ENCODE measurements at regions not wholly inside any gene's neighbourhood (a gene's known extent, or its start where the extent isn't known, plus 50 kb on each side); places are given as distances from the start of the nearest gene placed in this dataset.

DNA sequence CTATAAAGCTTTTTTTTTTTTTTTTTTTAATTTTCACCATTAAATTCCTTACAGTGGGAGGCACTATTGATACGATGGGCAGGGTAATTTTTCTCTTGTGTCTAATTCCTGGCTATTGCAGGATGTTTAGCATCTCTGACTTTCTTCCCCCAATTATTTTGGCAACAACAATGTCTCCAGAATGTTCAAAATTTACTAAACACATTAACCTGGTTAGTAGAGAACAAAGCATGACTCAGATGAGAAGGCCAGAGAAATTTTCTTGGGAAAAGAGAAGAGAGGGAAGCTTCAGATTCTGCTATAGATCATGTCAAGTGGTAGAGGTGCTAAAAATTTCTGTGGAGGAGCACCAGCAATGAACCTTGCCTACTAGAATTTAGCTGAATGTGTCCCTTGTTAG, 171.5 kb upstream of the PRICKLE1 start:
- Histone ChIP-seq H3K27me3 (no peaks in the 10 kb centered on the region), H3K4me3 (no peak overlapping the region), H3K9me3 (no peaks in the 10 kb centered on the region), H3K27ac (no peak overlapping the region), H3K4me1 (peaks cover 29% of the 10 kb centered on the region), H3K36me3 (no peaks in the 10 kb centered on the region)
- DNase-seq (ENCODE audit: extremely low spot score in 2 of 2): no peak
- intact Hi-C loops (cut with DNase I): no loop called here
- TF ChIP-seq CTCF (IDR thresholded peaks at IDR 0.05) (no peak), POLR2A (IDR thresholded peaks at IDR 0.05) (no peak), POLR2AphosphoS5 (IDR thresholded peaks at IDR 0.05; ENCODE audit: insufficient read depth in 1 of 2, low read depth in 1 of 2) (no peak)

DNA sequence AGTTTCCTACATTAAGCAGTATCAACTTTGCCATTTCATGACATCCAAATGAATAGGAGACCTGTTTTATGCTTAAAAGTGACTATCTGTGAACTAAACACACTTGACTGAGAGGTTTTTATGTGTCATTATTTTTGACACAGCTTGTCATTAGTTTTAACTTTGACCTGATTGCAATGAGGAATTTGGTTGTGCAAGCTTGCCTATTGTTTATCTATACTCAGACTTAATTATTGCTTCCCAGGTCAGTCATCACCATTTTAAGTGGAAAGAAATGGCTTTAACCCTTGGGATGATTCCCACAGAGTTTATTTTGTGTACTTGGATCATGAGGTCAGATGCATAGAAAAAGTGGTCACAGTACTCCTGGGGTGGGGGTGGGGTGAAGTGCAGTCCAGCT, 171.0 kb upstream of the PRICKLE1 start:
- H3K27ac ChIP-seq: no peak overlapping the region
- H3K4me3 ChIP-seq: no peak overlapping the region
- H3K4me1 ChIP-seq: peaks cover 29% of the 10 kb centered on the region
- no peaks in the 10 kb centered on the region for H3K36me3 ChIP-seq
- intact Hi-C loops (cut with DNase I): no loop called here
- no peaks in the 10 kb centered on the region for H3K9me3 ChIP-seq
- TF ChIP-seq CTCF (IDR thresholded peaks at IDR 0.05) (no peak), POLR2AphosphoS5 (IDR thresholded peaks at IDR 0.05; ENCODE audit: insufficient read depth in 1 of 2, low read depth in 1 of 2) (no peak), POLR2A (IDR thresholded peaks at IDR 0.05) (no peak)
- no peak for DNase-seq (ENCODE audit: extremely low spot score in 2 of 2)
- H3K27me3 ChIP-seq: no peaks in the 10 kb centered on the region

- no peaks in the 10 kb centered on the region for H3K27me3 ChIP-seq
- no peaks in the 10 kb centered on the region for H3K36me3 ChIP-seq
- intact Hi-C loops (cut with DNase I): no loop called here
- peaks cover 29% of the 10 kb centered on the region for H3K4me1 ChIP-seq
- TF ChIP-seq POLR2AphosphoS5 (IDR thresholded peaks at IDR 0.05; ENCODE audit: insufficient read depth in 1 of 2, low read depth in 1 of 2) (no peak), CTCF (IDR thresholded peaks at IDR 0.05) (no peak), POLR2A (IDR thresholded peaks at IDR 0.05) (no peak)
- H3K27ac ChIP-seq: no peak overlapping the region
- H3K4me3 ChIP-seq: no peak overlapping the region
- no peaks in the 10 kb centered on the region for H3K9me3 ChIP-seq
- no peak for DNase-seq (ENCODE audit: extremely low spot score in 2 of 2)
Observed at GRCh38 chr12:42759622-42760273, 170.2 kb upstream of the PRICKLE1 start.

DNA sequence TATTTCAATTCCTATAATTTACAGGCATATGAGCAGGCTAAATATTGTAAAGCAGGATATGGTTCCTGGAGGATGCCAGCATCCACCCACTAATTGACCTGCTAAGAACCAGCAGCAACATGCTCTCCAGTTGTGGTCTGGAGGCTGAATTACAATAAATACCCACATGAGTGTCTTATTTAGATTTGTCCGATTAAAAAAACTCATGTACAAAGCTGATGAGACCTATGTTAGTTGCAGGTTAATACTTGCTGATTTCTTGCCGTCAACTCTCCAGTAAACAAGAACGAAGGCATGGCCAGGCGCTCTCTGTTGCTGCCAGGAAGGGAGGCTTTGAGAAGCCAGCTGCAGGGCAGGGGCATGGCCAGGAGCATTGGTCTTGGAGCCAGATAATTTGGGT, 169.3 kb upstream of the PRICKLE1 start:
- intact Hi-C loops (cut with DNase I): no loop called here
- Histone ChIP-seq H3K27me3 (no peaks in the 10 kb centered on the region), H3K9me3 (no peaks in the 10 kb centered on the region), H3K4me3 (no peak overlapping the region), H3K36me3 (no peaks in the 10 kb centered on the region), H3K27ac (no peak overlapping the region), H3K4me1 (peaks cover 29% of the 10 kb centered on the region)
- DNase-seq (ENCODE audit: extremely low spot score in 2 of 2): no peak
- TF ChIP-seq POLR2A (IDR thresholded peaks at IDR 0.05) (no peak), POLR2AphosphoS5 (IDR thresholded peaks at IDR 0.05; ENCODE audit: insufficient read depth in 1 of 2, low read depth in 1 of 2) (no peak), CTCF (IDR thresholded peaks at IDR 0.05) (no peak)

DNA sequence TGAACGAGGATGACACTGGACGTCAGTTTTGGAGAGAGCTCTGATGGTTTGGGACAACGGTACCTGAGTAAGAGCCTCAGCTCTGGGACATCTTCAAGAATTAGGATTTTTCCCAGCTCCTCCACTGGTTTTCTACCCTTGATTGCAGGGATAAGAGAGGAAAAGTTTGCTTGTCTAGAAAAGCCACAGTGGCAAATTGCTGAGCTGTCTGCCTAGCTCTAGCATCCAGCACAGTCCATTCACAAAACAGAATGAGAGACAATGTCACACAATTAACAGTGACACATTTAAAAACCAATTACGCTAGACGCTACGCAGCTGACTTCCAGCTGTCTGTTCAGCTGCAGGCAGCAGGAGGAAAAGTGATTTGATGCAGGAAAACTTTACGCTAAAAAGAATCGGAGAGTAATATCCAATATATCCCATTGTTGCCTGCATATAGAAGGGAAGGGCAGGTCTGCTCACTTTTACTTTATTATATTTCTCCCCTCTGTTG, 168.1 kb upstream of the PRICKLE1 start:
- Histone ChIP-seq H3K27me3 (no peaks in the 10 kb centered on the region), H3K4me1 (peaks cover 29% of the 10 kb centered on the region), H3K36me3 (no peaks in the 10 kb centered on the region), H3K9me3 (no peaks in the 10 kb centered on the region), H3K4me3 (no peak overlapping the region), H3K27ac (no peak overlapping the region)
- intact Hi-C loops (cut with DNase I): no loop called here
- TF ChIP-seq CTCF (IDR thresholded peaks at IDR 0.05) (no peak), POLR2AphosphoS5 (IDR thresholded peaks at IDR 0.05; ENCODE audit: insufficient read depth in 1 of 2, low read depth in 1 of 2) (no peak), POLR2A (IDR thresholded peaks at IDR 0.05) (no peak)
- no peak for DNase-seq (ENCODE audit: extremely low spot score in 2 of 2)

Measured in vagina (tissue), 2 donors.